IPS-NIHi11 (cell line): ENCODE measurements at regions not wholly inside any gene's neighbourhood (a gene's known extent, or its start where the extent isn't known, plus 50 kb on each side); places are given as distances from the start of the nearest gene placed in this dataset.
A peak's percentile ranks its signal among the peaks of the same experiment; 100 is the strongest.

Source experiments
- DNase-seq: peaks from one replicate; pipeline ENCODE4 v3.0.0; 2012; ENCODE audit warnings: mixed read lengths, low spot score

GRCh38 chr4:23245203-23245832, 552.6 kb downstream of the GBA3 start:
- DNase-seq, result no peak

GRCh38 chr4:23242962-23243361, 550.2 kb downstream of the GBA3 start:
- DNase-seq, result no peak

GRCh38 chr4:23241408-23241807, 548.7 kb downstream of the GBA3 start:
- no peak for DNase-seq

GRCh38 chr4:23238848-23239247, 546.1 kb downstream of the GBA3 start:
- no peak for DNase-seq

- DNase-seq, result no peak
These were observed 545.0 kb downstream of the GBA3 start for GRCh38 chr4:23237771-23238170.

GRCh38 chr4:23235628-23236390, 543.1 kb downstream of the GBA3 start:
- DNase-seq, result peak; percentile 8

- no peak for DNase-seq
These were observed 542.0 kb downstream of the GBA3 start for GRCh38 chr4:23234716-23235115.

GRCh38 chr4:23234018-23234417, 541.3 kb downstream of the GBA3 start:
- DNase-seq, result no peak

GRCh38 chr4:23233596-23233995, 540.9 kb downstream of the GBA3 start:
- no peak for DNase-seq

- no peak for DNase-seq
These were observed 540.2 kb downstream of the GBA3 start for GRCh38 chr4:23232987-23233386.

- no peak for DNase-seq
These were observed 532.8 kb downstream of the GBA3 start for GRCh38 chr4:23225564-23225963.

- DNase-seq, result no peak
These were observed 532.1 kb downstream of the GBA3 start for GRCh38 chr4:23224684-23225420.

- DNase-seq, result no peak
These were observed 528.2 kb downstream of the GBA3 start for GRCh38 chr4:23220911-23221310.

- DNase-seq, result no peak
These were observed 527.2 kb downstream of the GBA3 start for GRCh38 chr4:23219779-23220408.

GRCh38 chr4:23213198-23213597, 520.5 kb downstream of the GBA3 start:
- DNase-seq, result no peak

GRCh38 chr4:23212558-23212957, 519.8 kb downstream of the GBA3 start:
- DNase-seq, result no peak

- DNase-seq, result no peak
These were observed 514.3 kb downstream of the GBA3 start for GRCh38 chr4:23207059-23207458.

GRCh38 chr4:23202712-23203247, 510.0 kb downstream of the GBA3 start:
- DNase-seq, result no peak

GRCh38 chr4:23194751-23195150, 502.0 kb downstream of the GBA3 start:
- no peak for DNase-seq

- no peak for DNase-seq
These were observed 481.4 kb downstream of the GBA3 start for GRCh38 chr4:23174179-23174578.

- DNase-seq, result no peak
These were observed 479.2 kb downstream of the GBA3 start for GRCh38 chr4:23171976-23172375.

- DNase-seq, result no peak
These were observed 477.0 kb downstream of the GBA3 start for GRCh38 chr4:23169608-23170311.
